ENCODE measurements at regions not wholly inside any gene's neighbourhood (a gene's known extent, or its start where the extent isn't known, plus 50 kb on each side); places are given as distances from the start of the nearest gene placed in this dataset.

GRCh38 chr4:89579771-89580170 lies 257.2 kb downstream of the SNCA start:
- Histone ChIP-seq H3K9me3 (replicated peaks; ENCODE audit: control insufficient read depth, insufficient read depth, low read length) (no peaks in the 10 kb centered on the region), H3K4me2 (ENCODE audit: insufficient read depth, low read length) (no peak overlapping the region), H3K27ac (ENCODE audit: insufficient read depth, low read depth, low read length) (no peak overlapping the region), H3K79me2 (ENCODE audit: control insufficient read depth, insufficient read depth, low read length) (no peaks in the 10 kb centered on the region), H3K27me3 (ENCODE audit: control insufficient read depth in 2 of 2, insufficient read depth in 2 of 2, low read length in 2 of 2) (no peaks in the 10 kb centered on the region), H2AFZ (ENCODE audit: low read depth, low read length) (no peak overlapping the region), H3K9me1 (replicated peaks; ENCODE audit: control insufficient read depth, extremely low read depth, insufficient read depth, low read length) (no peaks in the 10 kb centered on the region), H3K4me1 (ENCODE audit: control insufficient read depth, extremely low read depth, insufficient read depth, low read length) (no peaks in the 10 kb centered on the region), H3K9ac (replicated peaks; ENCODE audit: extremely low read depth, insufficient read depth, low read length) (no peak overlapping the region), H3K4me3 (replicated peaks in 1 of 3; ENCODE audit: insufficient read depth in 1 of 3, low read depth in 1 of 3, low read length in 3 of 3) (no peak overlapping the region), H4K20me1 (replicated peaks; ENCODE audit: control insufficient read depth, extremely low read depth, insufficient read depth, low read length) (no peaks in the 10 kb centered on the region), H3K36me3 (ENCODE audit: control insufficient read depth in 2 of 2, extremely low read depth in 1 of 2, insufficient read depth in 2 of 2, low read length in 2 of 2) (no peaks in the 10 kb centered on the region)
- DNase-seq (ENCODE audit: low read depth, low spot score) = no peak
- dilution Hi-C loops (cut with MboI; ENCODE audit: extremely low pct_ligation_motif_present, low sequenced_read_pairs) = no loop called here
- CTCF ChIA-PET = no interaction called here
- no TSS peak for BruUV-seq (replicated peaks)
- intact Hi-C loops (cut with micrococcal nuclease) = no loop called here
- TF ChIP-seq EZH2 (IDR thresholded peaks at IDR 0.05; ENCODE audit: borderline replicate concordance, low read depth, low read length, severe bottlenecking) (no peak), GATA2 (IDR thresholded peaks at IDR 0.05; ENCODE audit: insufficient read depth, insufficient read length, low read depth, low read length) (no peak), FOS (IDR thresholded peaks at IDR 0.05; ENCODE audit: borderline replicate concordance, insufficient read depth, low read length) (no peak), MAX (IDR thresholded peaks at IDR 0.05; ENCODE audit: insufficient read depth, insufficient read length) (no peak), JUN (IDR thresholded peaks at IDR 0.05; ENCODE audit: borderline replicate concordance, insufficient read depth, insufficient read length, low read depth) (no peak), POLR2A (IDR thresholded peaks at IDR 0.05; ENCODE audit: low read depth, low read length) (no peak), MYC (IDR thresholded peaks at IDR 0.05; ENCODE audit: low read depth, low read length) (no peak), CTCF (IDR thresholded peaks at IDR 0.05; ENCODE audit: extremely low read depth in 1 of 2, insufficient read depth in 1 of 2, low read depth in 1 of 2, low read length in 2 of 2) (no peak), POLR2AphosphoS5 (IDR thresholded peaks at IDR 0.05; ENCODE audit: insufficient read depth, low read depth, low read length) (no peak)
- POLR2A ChIA-PET = interaction anchor here (0.7 kb wide), 1 partner anchor 98 kb away, joined by 5 read pairs; no protein-coding TSS in a partner anchor
- no peak for FAIRE-seq
